IMR-90 (cell line): ENCODE measurements at regions not wholly inside any gene's neighbourhood (a gene's known extent, or its start where the extent isn't known, plus 50 kb on each side); places are given as distances from the start of the nearest gene placed in this dataset.

Experiments used
- ATAC-seq: fragments of 200-7000 bp; cut with Tn5 transposase; 2 replicates; pipeline ENCODE4 v1.9.1; 2020; ENCODE audit warnings: low read depth, mild to moderate bottlenecking, moderate library complexity
- BruUV-seq: library from RNA; stranded (reverse); fragments of 400-500 nt; replicated peaks from 2 replicates; lab custom pipeline; 2021; lab: Mats Ljungman, UMichigan
- CTCF ChIA-PET: fragments of 300-600 bp; formaldehyde crosslinking; extraction: SDS; loops from one replicate; lab custom pipeline; 2021; ENCODE audit warnings: antibody characterized with exemption; lab: Yijun Ruan, JAX
- POLR2A ChIA-PET: fragments of 300-600 bp; sonication (Branson Sonifier 250); formaldehyde crosslinking; loops from one replicate; lab custom pipeline; 2022; ENCODE audit warnings: antibody characterized with exemption; ENCODE audit not compliant: unreplicated experiment; lab: Charles Lee
- DNase-seq: peaks from one replicate; pipeline ENCODE4 v3.0.0; 2013
- H2AFZ ChIP-seq: replicated peaks from 2 replicates; pipeline ENCODE3; 2013; ENCODE audit warnings: low read length, mild to moderate bottlenecking; ENCODE audit not compliant: poor library complexity
- H2AK5ac ChIP-seq: 2 replicates; pipeline ENCODE4 v1.6.1; 2013; ENCODE audit warnings: low read depth, low read length, inconsistent platforms
- H2AK9ac ChIP-seq: replicated peaks from 2 replicates; pipeline ENCODE3; 2013; ENCODE audit warnings: mild to moderate bottlenecking, low read depth, low read length, moderate library complexity; ENCODE audit not compliant: poor library complexity
- H2BK120ac ChIP-seq: 2 replicates; pipeline ENCODE4 v1.6.1; 2013; ENCODE audit warnings: low read depth, low read length, inconsistent platforms
- H2BK15ac ChIP-seq: 3 replicates; pipeline ENCODE4 v1.6.1; 2013; ENCODE audit warnings: low read depth, low read length, inconsistent platforms
- H2BK20ac ChIP-seq: 2 replicates; pipeline ENCODE4 v1.6.1; 2013; ENCODE audit warnings: low read depth, mild to moderate bottlenecking, inconsistent platforms, low read length, moderate library complexity
- H2BK5ac ChIP-seq: 2 replicates; pipeline ENCODE4 v1.6.1; 2013; ENCODE audit warnings: mild to moderate bottlenecking, low read depth, low read length, inconsistent platforms; ENCODE audit not compliant: poor library complexity, severe bottlenecking
- H3K14ac ChIP-seq: replicated peaks from 2 replicates; pipeline ENCODE4 v1.6.1; 2013; ENCODE audit warnings: low read depth, low read length, inconsistent platforms
- H3K18ac ChIP-seq: 2 replicates; pipeline ENCODE4 v1.6.1; 2013; ENCODE audit warnings: low read depth, low read length, control low read depth
- H3K23ac ChIP-seq: 2 replicates; pipeline ENCODE4 v1.6.1; 2013; ENCODE audit warnings: low read depth, low read length, inconsistent platforms
- H3K27ac ChIP-seq: 2 replicates; pipeline ENCODE4 v1.5.1; 2013; ENCODE audit warnings: mild to moderate bottlenecking, control low read depth, low read length; ENCODE audit not compliant: insufficient read depth
- H3K27me3 ChIP-seq: 2 replicates; pipeline ENCODE4 v1.6.1; 2013; ENCODE audit warnings: low read length; ENCODE audit not compliant: control insufficient read depth, insufficient read depth
- H3K36me3 ChIP-seq: 2 replicates; pipeline ENCODE4 v1.6.1; 2013; ENCODE audit warnings: low read length, mixed read lengths; ENCODE audit not compliant: control insufficient read depth, insufficient read depth
- H3K4ac ChIP-seq: 2 replicates; pipeline ENCODE4 v1.6.1; 2013; ENCODE audit warnings: low read depth, low read length, inconsistent platforms
- H3K4me1 ChIP-seq: 2 replicates; pipeline ENCODE4 v1.6.1; 2013; ENCODE audit warnings: low read length, mixed read lengths; ENCODE audit not compliant: control insufficient read depth, insufficient read depth
- H3K4me2 ChIP-seq: 2 replicates; pipeline ENCODE4 v1.6.1; 2013; ENCODE audit warnings: low read depth, mild to moderate bottlenecking, control low read depth, low read length, moderate library complexity
- H3K4me3 ChIP-seq: 2 replicates; pipeline ENCODE4 v1.5.1; 2013; ENCODE audit warnings: low read depth, mild to moderate bottlenecking, control low read depth, low read length, moderate library complexity; ENCODE audit not compliant: insufficient read depth
- H3K56ac ChIP-seq: 2 replicates; pipeline ENCODE4 v1.6.1; 2013; ENCODE audit warnings: low read length, inconsistent platforms; ENCODE audit not compliant: insufficient read depth; ENCODE audit errors: extremely low read depth
- H3K79me1 ChIP-seq, 2 experiments: 2 replicates each; pipeline ENCODE4 v1.6.1; 2013; ENCODE audit warnings: low read length in 2 of 2, inconsistent platforms in 1 of 2, low read depth in 1 of 2
- H3K9ac ChIP-seq: 2 replicates; pipeline ENCODE4 v1.6.1; 2013; ENCODE audit warnings: low read depth, low read length, control low read depth
- H3K9me1 ChIP-seq: 2 replicates; pipeline ENCODE4 v1.6.1; 2013; ENCODE audit warnings: low read length, inconsistent platforms; ENCODE audit not compliant: insufficient read depth
- H3K9me3 ChIP-seq: 2 replicates; pipeline ENCODE4 v1.6.1; 2013; ENCODE audit warnings: low read length; ENCODE audit not compliant: control insufficient read depth, insufficient read depth
- H4K20me1 ChIP-seq: 2 replicates; pipeline ENCODE4 v1.6.1; 2013; ENCODE audit warnings: low read length, inconsistent platforms; ENCODE audit not compliant: insufficient read depth
- H4K5ac ChIP-seq: 2 replicates; pipeline ENCODE4 v1.6.1; 2013; ENCODE audit warnings: mild to moderate bottlenecking, low read depth, low read length, control low read depth
- H4K8ac ChIP-seq, 2 experiments: 2 replicates each; pipeline ENCODE4 v1.6.1; 2013; ENCODE audit warnings: low read depth in 2 of 2, low read length in 2 of 2, control low read depth in 1 of 2, inconsistent platforms in 1 of 2
- H4K91ac ChIP-seq: 2 replicates; pipeline ENCODE4 v1.6.1; 2013; ENCODE audit warnings: low read depth, low read length, inconsistent platforms; ENCODE audit not compliant: insufficient read depth
- BHLHE40 ChIP-seq: fragments of 150-350 bp; IDR thresholded peaks from 2 replicates; pipeline ENCODE4 v1.6.1; 2016; ENCODE audit warnings: mild to moderate bottlenecking, low read depth, low read length
- CEBPB ChIP-seq: IDR thresholded peaks from 2 replicates; pipeline ENCODE4 v1.6.1; 2012; ENCODE audit warnings: low read depth, low read length, improper control_type of control experiment
- CHD1 ChIP-seq: IDR thresholded peaks from 2 replicates; pipeline ENCODE4 v1.6.1; 2012; ENCODE audit warnings: low read depth, low read length, improper control_type of control experiment
- FOS ChIP-seq: fragments of 150-350 bp; IDR thresholded peaks from 2 replicates; pipeline ENCODE4 v1.6.1; 2016; ENCODE audit warnings: low read depth, low read length
- MAFK ChIP-seq: IDR thresholded peaks from 2 replicates; pipeline ENCODE4 v1.6.1; 2012; ENCODE audit warnings: low read depth, low read length, improper control_type of control experiment
- MAZ ChIP-seq: IDR thresholded peaks from 2 replicates; pipeline ENCODE4 v1.6.1; 2012; ENCODE audit warnings: low read depth, mild to moderate bottlenecking, low read length, improper control_type of control experiment, moderate library complexity, borderline replicate concordance
- MXI1 ChIP-seq: IDR thresholded peaks from 2 replicates; pipeline ENCODE4 v1.6.1; 2012; ENCODE audit warnings: low read depth, mild to moderate bottlenecking, low read length, moderate library complexity, borderline replicate concordance
- NFE2L2 ChIP-seq: fragments of 150-350 bp; IDR thresholded peaks from 2 replicates; pipeline ENCODE4 v1.6.1; 2016; ENCODE audit warnings: low read depth, mild to moderate bottlenecking, low read length
- POLR2A ChIP-seq: IDR thresholded peaks from 2 replicates; pipeline ENCODE4 v1.6.1; 2012; ENCODE audit warnings: mild to moderate bottlenecking, low read depth, low read length
- RAD21 ChIP-seq: IDR thresholded peaks from 2 replicates; pipeline ENCODE4 v1.6.1; 2012; ENCODE audit warnings: low read length, improper control_type of control experiment
- RCOR1 ChIP-seq: IDR thresholded peaks from 2 replicates; pipeline ENCODE4 v1.6.1; 2012; ENCODE audit warnings: mild to moderate bottlenecking, low read length, improper control_type of control experiment; ENCODE audit not compliant: insufficient replicate concordance
- RFX5 ChIP-seq: IDR thresholded peaks from 2 replicates; pipeline ENCODE4 v1.8.0; 2012; ENCODE audit warnings: low read depth, mild to moderate bottlenecking, low read length, moderate library complexity
- SMC3 ChIP-seq: fragments of 150-350 bp; IDR thresholded peaks from 2 replicates; pipeline ENCODE4 v1.6.1; 2016; ENCODE audit warnings: low read depth, mild to moderate bottlenecking, antibody characterized with exemption, low read length, moderate library complexity
- WGBS, 2 experiments: methylation state at CpG; one replicate each; pipeline versions ENCODE4 v1.1.5 to v1.1.7; 2013; ENCODE audit warnings: missing lambda C conversion rate in 2 of 2; ENCODE audit not compliant: insufficient read length in 1 of 2; ENCODE audit errors: extremely low coverage in 2 of 2; 5-methylcytosine and 5-hydroxymethylcytosine counted together
- dilution Hi-C: fragments of 300-500 bp; cut with HindIII; formaldehyde crosslinking; loops from one replicate; pipeline ENCODE4 v1.14.3; 2018; ENCODE audit warnings: low sequenced_read_pairs; ENCODE audit not compliant: unreplicated experiment
- in situ Hi-C: fragments of 300-500 bp; cut with MboI; formaldehyde crosslinking; loops from 3 replicates; pipeline ENCODE4 v1.14.3; 2019; ENCODE audit warnings: low sequenced_read_pairs, inconsistent platforms, mixed read lengths
- intact Hi-C: fragments of 100-400 bp; cut with micrococcal nuclease; formaldehyde crosslinking; loops from 2 replicates; pipeline ENCODE4 v1.10.0; 2022
- TF ChIP-seq, protein P1 (sequence below): fragments of 150-350 bp; IDR thresholded peaks from 2 replicates; pipeline ENCODE4 v1.6.1; 2016; ENCODE audit warnings: low read depth, mild to moderate bottlenecking, low read length, moderate library complexity, borderline replicate concordance
- TF ChIP-seq, protein P2 (sequence below): conservative IDR thresholded peaks from 2 replicates; pipeline ENCODE4 v1.5.1; 2012; ENCODE audit warnings: mild to moderate bottlenecking, low read depth, low read length, improper control_type of control experiment
- TF ChIP-seq, protein P3 (sequence below): fragments of 150-350 bp; IDR thresholded peaks from 2 replicates; pipeline ENCODE4 v1.6.1; 2017; ENCODE audit warnings: mild to moderate bottlenecking, antibody characterized with exemption, low read length, low read depth

DNA sequence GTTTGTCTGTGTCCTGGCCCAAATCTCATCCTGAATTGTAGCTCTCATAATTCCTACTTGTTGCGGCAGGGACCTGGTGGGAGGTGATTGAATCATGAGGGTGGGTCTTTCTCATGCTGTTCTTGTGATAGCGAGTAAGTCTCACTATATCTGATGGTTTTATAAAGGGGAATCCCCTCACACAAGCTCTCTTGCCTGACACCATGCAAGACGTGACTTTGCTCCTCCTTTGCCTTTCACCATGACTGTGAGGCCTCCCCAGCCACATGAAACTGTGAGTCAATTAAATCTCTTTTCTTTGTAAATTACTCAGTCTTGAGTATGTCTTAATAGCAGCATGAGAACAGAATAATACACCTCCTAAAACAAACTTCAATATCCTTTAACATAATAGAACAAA, 1065.6 kb downstream of the PLA2G4A start:
- Histone ChIP-seq H3K9me3 (no peaks in the 10 kb centered on the region), H3K4me3 (no peak overlapping the region), H2AK9ac (no peak overlapping the region), H3K36me3 (no peaks in the 10 kb centered on the region), H3K18ac (no peak overlapping the region), H2AFZ (no peak overlapping the region), H4K8ac (no peak overlapping the region), H3K4me2 (no peak overlapping the region), H3K14ac (no peak overlapping the region), H3K23ac (no peak overlapping the region), H4K91ac (no peak overlapping the region), H3K27me3 (no peaks in the 10 kb centered on the region), H3K56ac (no peak overlapping the region), H3K27ac (no peak overlapping the region), H3K9me1 (no peaks in the 10 kb centered on the region), H3K4ac (no peak overlapping the region), H4K5ac (no peak overlapping the region), H3K4me1 (no peaks in the 10 kb centered on the region), H2AK5ac (no peak overlapping the region), H2BK20ac (no peak overlapping the region), H4K20me1 (no peaks in the 10 kb centered on the region), H2BK120ac (no peak overlapping the region), H2BK5ac (no peak overlapping the region), H3K9ac (no peak overlapping the region), H2BK15ac (no peak overlapping the region), H3K79me1 (no peaks in the 10 kb centered on the region)
- ChIA-PET POLR2A (no interaction called here), CTCF (no interaction called here)
- dilution Hi-C loops = no loop called here
- in situ Hi-C loops = no loop called here
- WGBS, 2 experiments = no CpG with 5 or more reads among the region's 3 CpGs
- TF ChIP-seq BHLHE40 = no peak
- TF ChIP-seq CEBPB = no peak
- TF ChIP-seq POLR2A = no peak
- no peak for TF ChIP-seq CHD1
- TF ChIP-seq SMC3 = no peak
- no peak for TF ChIP-seq FOS
- TF ChIP-seq MAFK = no peak
- TF ChIP-seq, protein P1, sequence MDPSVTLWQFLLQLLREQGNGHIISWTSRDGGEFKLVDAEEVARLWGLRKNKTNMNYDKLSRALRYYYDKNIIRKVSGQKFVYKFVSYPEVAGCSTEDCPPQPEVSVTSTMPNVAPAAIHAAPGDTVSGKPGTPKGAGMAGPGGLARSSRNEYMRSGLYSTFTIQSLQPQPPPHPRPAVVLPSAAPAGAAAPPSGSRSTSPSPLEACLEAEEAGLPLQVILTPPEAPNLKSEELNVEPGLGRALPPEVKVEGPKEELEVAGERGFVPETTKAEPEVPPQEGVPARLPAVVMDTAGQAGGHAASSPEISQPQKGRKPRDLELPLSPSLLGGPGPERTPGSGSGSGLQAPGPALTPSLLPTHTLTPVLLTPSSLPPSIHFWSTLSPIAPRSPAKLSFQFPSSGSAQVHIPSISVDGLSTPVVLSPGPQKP = no peak
- no peak for TF ChIP-seq MXI1
- TF ChIP-seq NFE2L2 = no peak
- no peak for TF ChIP-seq RCOR1
- TF ChIP-seq MAZ = no peak
- TF ChIP-seq, protein P2, sequence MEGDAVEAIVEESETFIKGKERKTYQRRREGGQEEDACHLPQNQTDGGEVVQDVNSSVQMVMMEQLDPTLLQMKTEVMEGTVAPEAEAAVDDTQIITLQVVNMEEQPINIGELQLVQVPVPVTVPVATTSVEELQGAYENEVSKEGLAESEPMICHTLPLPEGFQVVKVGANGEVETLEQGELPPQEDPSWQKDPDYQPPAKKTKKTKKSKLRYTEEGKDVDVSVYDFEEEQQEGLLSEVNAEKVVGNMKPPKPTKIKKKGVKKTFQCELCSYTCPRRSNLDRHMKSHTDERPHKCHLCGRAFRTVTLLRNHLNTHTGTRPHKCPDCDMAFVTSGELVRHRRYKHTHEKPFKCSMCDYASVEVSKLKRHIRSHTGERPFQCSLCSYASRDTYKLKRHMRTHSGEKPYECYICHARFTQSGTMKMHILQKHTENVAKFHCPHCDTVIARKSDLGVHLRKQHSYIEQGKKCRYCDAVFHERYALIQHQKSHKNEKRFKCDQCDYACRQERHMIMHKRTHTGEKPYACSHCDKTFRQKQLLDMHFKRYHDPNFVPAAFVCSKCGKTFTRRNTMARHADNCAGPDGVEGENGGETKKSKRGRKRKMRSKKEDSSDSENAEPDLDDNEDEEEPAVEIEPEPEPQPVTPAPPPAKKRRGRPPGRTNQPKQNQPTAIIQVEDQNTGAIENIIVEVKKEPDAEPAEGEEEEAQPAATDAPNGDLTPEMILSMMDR = no peak
- no peak for TF ChIP-seq RFX5
- TF ChIP-seq RAD21 = no peak
- TF ChIP-seq, protein P3, sequence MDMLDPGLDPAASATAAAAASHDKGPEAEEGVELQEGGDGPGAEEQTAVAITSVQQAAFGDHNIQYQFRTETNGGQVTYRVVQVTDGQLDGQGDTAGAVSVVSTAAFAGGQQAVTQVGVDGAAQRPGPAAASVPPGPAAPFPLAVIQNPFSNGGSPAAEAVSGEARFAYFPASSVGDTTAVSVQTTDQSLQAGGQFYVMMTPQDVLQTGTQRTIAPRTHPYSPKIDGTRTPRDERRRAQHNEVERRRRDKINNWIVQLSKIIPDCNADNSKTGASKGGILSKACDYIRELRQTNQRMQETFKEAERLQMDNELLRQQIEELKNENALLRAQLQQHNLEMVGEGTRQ = no peak
- BruUV-seq = no TSS peak
- ATAC-seq = no peak
- no peak for DNase-seq
- intact Hi-C loops = no loop called here
